ENCODE measurements at regions not wholly inside any gene's neighbourhood (a gene's known extent, or its start where the extent isn't known, plus 50 kb on each side); places are given as distances from the start of the nearest gene placed in this dataset.
A peak's percentile ranks its signal among the peaks of the same experiment; 100 is the strongest.

DNA sequence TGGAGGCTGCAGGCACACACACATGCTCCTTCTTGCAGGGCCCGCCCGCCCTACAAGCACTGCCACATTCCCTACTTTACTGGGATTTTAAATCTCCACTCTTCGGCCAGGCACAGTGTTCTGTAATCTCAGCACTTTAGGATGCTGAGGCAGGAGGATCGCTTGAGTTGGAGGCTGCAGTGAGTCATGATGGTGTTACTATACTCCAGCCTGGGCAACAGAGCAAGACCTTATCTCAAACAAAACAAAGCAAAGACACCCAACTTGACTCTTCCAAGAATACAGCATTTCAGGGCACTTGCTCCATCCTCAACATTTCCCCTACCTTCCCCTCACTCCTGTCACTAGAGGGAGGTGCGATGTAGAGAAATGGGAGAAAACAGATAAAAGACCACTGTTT is 194.0 kb downstream of the MYLK4 start:
- Mint-ChIP-seq H3K9me3 (no peaks in the 10 kb centered on the region), H3K27me3 (peaks cover 51% of the 10 kb centered on the region), H3K36me3 (ENCODE audit: low read depth) (no peaks in the 10 kb centered on the region), H3K4me3 (no peak overlapping the region), H3K4me1 (ENCODE audit: low read depth) (no peaks in the 10 kb centered on the region), H3K27ac (no peak overlapping the region)

DNA sequence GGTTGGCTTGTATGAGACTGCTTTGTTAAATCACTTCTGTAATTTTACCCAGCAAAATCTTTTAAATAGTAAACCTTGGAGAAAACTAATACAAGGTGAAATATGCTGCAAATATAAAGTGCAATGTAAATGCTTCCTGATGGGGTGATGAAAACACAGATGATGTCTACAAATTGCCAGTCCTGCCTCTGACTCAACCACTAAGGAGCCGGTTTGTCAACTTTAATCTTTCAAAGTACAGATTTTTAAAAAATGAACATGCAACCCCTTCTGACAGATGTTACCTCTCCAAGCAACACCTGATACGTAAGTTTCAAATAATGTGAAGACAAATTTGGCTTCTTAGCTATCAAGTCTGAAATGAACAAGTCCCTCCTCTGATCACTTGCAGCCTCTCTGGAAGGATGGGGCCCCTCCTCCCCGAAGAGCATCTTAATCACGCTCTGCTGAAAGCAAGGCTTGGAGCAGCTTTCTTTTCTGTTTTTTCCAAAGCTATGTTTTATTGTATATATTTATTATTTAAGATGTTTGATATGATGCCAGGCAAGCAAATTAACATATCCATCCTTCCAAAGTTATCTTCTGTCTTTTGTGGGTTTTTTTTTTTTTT is 196.0 kb downstream of the MYLK4 start:
- no peaks in the 10 kb centered on the region for H3K9me3 Mint-ChIP-seq
- no peaks in the 10 kb centered on the region for H3K4me1 Mint-ChIP-seq (ENCODE audit: low read depth)
- no peak overlapping the region for H3K4me3 Mint-ChIP-seq
- no peaks in the 10 kb centered on the region for H3K36me3 Mint-ChIP-seq (ENCODE audit: low read depth)
- H3K27ac Mint-ChIP-seq = no peak overlapping the region
- peaks cover 51% of the 10 kb centered on the region for H3K27me3 Mint-ChIP-seq

DNA sequence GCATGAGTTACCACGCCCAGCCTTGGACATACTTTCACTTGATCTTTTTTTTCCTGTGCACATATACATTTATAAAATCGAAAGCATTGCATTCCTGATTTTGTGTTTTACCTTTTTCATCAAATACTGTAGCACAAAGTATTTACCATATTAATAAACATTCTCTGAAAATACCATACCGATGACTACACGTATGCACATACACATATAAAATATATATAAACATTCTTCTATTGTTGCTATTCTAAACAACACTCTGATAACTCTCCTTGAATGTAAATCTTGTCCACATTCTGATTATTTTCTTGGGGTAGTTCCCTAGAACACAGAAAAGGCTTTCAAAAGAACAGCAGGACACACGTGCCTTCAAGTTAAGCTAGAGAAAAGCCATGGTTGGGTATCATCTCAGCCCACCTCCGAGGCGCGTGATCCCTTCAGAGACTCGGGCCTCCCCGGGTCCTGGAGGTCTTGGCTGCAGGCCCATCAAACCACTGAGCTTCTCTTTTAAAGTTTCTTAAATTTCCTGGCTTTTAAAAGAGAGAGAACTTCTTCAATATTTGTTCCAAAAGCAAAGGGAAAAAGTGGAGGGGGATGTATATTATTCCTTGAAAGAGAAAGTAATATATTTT is 198.1 kb downstream of the MYLK4 start:
- H3K4me3 Mint-ChIP-seq = no peak overlapping the region
- peaks cover 57% of the 10 kb centered on the region for H3K27me3 Mint-ChIP-seq
- no peaks in the 10 kb centered on the region for H3K4me1 Mint-ChIP-seq (ENCODE audit: low read depth)
- H3K27ac Mint-ChIP-seq = no peak overlapping the region
- no peaks in the 10 kb centered on the region for H3K9me3 Mint-ChIP-seq
- no peaks in the 10 kb centered on the region for H3K36me3 Mint-ChIP-seq (ENCODE audit: low read depth)

DNA sequence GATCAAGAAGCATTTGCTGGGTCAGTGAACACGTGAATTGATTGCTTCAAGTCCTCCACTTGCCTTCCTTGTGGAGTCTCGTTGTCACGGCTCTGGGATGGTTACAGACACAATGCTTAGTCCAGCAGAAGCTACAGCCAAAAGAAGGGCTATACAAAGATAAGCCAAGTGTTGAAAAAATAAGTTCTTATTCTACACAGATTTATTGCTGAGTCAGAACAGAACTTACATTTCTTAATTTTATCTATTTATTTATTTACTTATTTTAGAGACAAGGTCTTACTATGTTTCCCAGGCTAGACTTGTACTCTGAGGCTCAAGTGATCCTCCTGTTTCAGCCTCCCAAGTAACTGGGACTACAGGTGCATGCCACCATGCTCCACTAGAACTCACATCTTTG is 199.0 kb downstream of the MYLK4 start:
- Mint-ChIP-seq H3K4me1 (ENCODE audit: low read depth) (no peaks in the 10 kb centered on the region), H3K27me3 (peaks cover 64% of the 10 kb centered on the region), H3K9me3 (no peaks in the 10 kb centered on the region), H3K36me3 (ENCODE audit: low read depth) (no peaks in the 10 kb centered on the region), H3K4me3 (no peak overlapping the region), H3K27ac (no peak overlapping the region)

DNA sequence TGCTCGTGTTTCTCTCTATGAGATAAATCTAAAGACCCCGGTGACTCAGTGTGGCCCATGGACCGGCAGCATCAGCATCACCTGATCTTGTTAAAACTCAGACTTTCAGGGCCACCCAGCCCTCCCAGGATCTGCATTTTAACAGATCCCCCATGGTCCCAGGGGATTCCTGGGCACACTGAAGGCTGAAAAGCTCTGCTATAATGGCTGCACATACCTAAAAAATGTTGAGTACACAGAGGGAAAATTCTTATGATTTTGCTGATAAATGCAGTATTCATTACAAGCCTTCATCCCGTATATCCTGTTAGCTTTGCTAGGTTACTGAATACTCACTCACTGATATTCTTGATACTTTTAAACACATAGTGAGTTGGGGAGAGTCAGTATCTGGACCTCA is 200.5 kb downstream of the MYLK4 start:
- H3K4me1 Mint-ChIP-seq (ENCODE audit: low read depth) = no peaks in the 10 kb centered on the region
- H3K27ac Mint-ChIP-seq = no peak overlapping the region
- no peak overlapping the region for H3K4me3 Mint-ChIP-seq
- no peaks in the 10 kb centered on the region for H3K9me3 Mint-ChIP-seq
- H3K27me3 Mint-ChIP-seq = peaks cover 70% of the 10 kb centered on the region
- no peaks in the 10 kb centered on the region for H3K36me3 Mint-ChIP-seq (ENCODE audit: low read depth)

DNA sequence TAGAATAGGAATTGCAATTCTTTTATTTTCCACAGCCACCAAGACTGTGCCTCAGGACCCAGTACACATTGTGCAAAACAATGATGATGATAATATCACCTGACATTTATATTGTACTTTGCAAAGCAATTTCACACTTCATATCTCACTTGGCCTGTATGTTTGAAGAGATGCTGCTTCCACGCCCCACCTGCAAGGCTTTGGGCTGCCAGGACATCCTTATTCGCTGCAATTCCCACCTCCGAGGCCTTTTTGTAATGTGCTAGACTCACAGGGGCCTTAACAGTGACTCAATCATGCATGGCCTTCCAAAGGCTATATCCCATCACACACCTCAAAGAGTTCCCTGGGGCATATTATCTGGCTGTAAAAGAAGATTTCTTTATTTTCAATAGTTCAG is 200.9 kb downstream of the MYLK4 start:
- Mint-ChIP-seq H3K4me3 (no peak overlapping the region), H3K9me3 (no peaks in the 10 kb centered on the region), H3K4me1 (ENCODE audit: low read depth) (no peaks in the 10 kb centered on the region), H3K27ac (no peak overlapping the region), H3K36me3 (ENCODE audit: low read depth) (no peaks in the 10 kb centered on the region), H3K27me3 (peaks cover 68% of the 10 kb centered on the region)

DNA sequence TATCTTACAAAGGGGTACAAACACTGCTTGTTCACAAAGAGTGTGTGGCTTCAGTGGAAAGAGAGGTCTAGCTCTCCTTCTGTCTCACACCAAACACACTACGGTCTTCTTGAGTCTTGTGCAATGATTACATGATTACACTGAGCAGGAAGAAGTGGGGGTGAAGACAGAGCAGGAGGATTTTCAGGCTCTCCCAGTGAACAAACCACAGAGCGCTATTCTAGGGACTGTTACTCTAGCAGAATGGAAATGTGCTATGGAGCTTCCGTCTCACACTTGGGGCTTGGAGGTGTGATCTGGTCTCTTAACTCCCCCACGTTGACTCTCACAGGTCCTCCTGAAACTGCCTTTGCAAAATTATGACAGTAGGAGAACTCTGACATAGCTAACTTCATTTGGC is 203.4 kb downstream of the MYLK4 start:
- Mint-ChIP-seq H3K27ac (no peak overlapping the region), H3K9me3 (no peaks in the 10 kb centered on the region), H3K4me3 (no peak overlapping the region), H3K36me3 (ENCODE audit: low read depth) (no peaks in the 10 kb centered on the region), H3K4me1 (ENCODE audit: low read depth) (peaks cover 13% of the 10 kb centered on the region), H3K27me3 (peaks cover 73% of the 10 kb centered on the region)

DNA sequence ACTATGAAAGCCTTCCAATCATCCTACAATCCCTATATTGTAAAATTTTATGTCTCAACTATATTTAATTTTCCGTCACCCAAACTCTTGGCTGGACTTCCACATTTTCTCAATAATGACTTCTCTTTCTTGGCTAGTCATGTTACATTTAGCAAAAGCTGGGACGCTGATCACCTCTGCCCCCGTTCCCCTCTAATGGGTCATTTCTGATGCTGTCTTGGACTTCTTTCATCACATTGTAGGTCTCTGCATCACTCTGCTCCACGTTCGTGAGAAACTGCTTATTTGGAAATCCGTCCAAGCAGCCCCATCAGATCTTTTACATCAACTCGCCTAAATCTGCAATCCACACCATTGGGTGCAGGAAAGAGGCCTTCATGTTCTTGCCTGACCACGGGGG is 203.8 kb downstream of the MYLK4 start:
- Mint-ChIP-seq H3K4me1 (ENCODE audit: low read depth) (peaks cover 17% of the 10 kb centered on the region), H3K27ac (no peak overlapping the region), H3K9me3 (no peaks in the 10 kb centered on the region), H3K36me3 (ENCODE audit: low read depth) (no peaks in the 10 kb centered on the region), H3K4me3 (no peak overlapping the region), H3K27me3 (peaks cover 75% of the 10 kb centered on the region)

DNA sequence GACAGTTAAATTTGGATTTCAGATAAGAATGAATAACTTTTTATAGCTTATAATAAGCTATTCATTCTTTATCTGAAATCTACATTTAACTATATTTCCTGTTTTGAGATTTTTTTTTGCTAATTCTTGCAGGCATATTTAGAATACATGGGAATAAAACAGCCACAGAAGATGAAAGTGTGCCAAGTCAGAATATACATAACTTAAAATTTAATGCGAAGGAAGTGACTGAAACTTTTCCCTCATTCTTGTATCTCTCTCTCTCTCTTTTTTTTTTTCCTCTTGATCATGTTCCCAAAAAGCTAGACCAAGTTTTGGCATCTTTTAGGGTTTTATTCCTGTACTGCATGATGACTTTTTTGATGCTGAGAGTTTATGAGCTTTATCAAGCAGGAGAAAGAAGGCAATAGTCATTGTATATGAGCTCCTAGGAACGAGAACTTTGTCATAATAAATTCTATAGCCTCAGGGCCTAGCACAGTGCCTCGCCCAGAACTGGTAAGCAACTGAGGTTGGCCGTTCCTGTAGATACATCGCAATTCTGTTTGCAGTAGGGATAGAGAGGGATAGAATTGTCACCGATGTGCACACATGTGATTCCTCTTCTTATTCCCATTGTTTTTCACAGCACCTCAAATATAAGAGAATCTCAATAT is 205.2 kb downstream of the MYLK4 start:
- Mint-ChIP-seq H3K4me3 (no peak overlapping the region), H3K27me3 (peaks cover 74% of the 10 kb centered on the region), H3K4me1 (ENCODE audit: low read depth) (peaks cover 17% of the 10 kb centered on the region), H3K9me3 (no peaks in the 10 kb centered on the region), H3K27ac (no peak overlapping the region), H3K36me3 (ENCODE audit: low read depth) (no peaks in the 10 kb centered on the region)

DNA sequence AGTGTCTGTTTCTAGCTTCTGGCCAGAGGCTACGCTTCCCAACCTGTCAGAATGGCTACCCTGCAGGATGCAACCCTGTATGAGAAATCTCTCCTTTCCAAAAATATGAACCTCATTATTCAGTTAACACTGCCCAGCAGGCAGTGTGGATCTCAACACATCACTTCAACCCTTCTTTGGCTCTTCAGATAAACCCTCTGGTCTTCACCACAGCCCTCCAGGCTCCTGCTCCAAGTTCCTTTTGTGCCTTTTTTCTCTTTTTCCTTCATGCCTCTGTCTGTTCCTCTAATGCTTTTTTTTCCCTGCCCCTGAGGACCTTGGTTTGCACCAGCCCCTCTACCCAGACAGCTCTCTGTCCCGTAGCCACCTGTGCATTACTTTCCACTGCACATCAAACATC is 207.4 kb downstream of the MYLK4 start:
- Mint-ChIP-seq H3K9me3 (no peaks in the 10 kb centered on the region), H3K36me3 (ENCODE audit: low read depth) (no peaks in the 10 kb centered on the region), H3K27ac (peak overlapping the region; percentile 43), H3K4me1 (ENCODE audit: low read depth) (peaks cover 17% of the 10 kb centered on the region), H3K4me3 (peak overlapping the region; percentile 7), H3K27me3 (peaks cover 72% of the 10 kb centered on the region)

DNA sequence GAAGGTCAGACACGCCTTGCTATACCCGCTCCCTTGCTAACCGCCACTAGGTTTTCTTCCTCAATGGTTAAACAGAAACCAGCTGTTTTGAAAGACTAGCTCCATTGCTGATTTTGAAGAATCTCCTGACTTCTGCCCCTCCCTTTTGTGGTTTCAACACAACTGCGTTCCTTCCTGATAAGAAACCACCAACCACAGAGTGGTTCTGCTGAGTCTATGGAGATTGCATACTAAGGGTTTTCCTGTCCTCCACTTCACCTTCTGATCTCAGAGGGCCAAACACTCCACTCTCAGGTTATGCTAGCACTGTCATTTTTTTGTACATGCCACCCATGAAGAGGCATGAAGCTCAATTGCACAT is 207.9 kb downstream of the MYLK4 start:
- Mint-ChIP-seq H3K27me3 (peaks cover 72% of the 10 kb centered on the region), H3K9me3 (no peaks in the 10 kb centered on the region), H3K4me1 (ENCODE audit: low read depth) (peaks cover 17% of the 10 kb centered on the region), H3K36me3 (ENCODE audit: low read depth) (no peaks in the 10 kb centered on the region), H3K4me3 (peak overlapping the region; percentile 44), H3K27ac (peak overlapping the region; percentile 82)

DNA sequence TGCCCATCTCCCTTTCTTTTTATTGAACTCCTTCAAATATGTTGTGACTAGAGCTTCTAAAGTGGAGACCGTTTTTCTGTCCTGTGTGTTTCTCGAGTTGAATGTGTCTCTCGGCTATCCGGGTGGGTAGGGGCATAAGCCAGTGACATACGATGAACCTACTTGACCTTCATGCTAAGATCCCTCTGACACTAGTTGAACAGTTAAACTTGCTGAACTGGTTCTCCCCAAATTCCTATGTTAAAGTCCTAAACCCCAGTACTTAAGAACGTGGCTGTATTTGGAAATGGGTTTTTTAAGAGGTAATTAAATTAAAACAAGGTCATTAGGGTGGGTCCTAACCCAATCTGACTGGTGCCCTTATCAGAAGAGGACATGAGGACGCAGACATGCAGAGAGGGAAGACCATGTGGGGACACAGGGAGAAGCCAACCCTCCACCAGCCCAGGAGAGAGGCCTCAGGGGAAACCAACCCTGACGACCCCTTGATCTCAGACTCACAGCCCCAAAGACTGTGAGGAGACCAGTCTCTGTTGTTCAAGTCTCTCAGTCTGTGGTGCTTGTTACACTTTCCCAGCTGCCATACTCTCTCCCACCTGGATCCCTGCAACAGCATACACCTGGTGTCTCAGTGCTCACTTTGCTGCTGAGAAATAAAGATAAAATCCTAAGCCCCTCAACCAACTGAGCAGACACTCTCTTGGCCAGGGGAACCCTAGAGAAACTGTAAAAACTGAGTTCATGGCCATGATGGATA is 208.4 kb downstream of the MYLK4 start:
- no peaks in the 10 kb centered on the region for H3K9me3 Mint-ChIP-seq
- H3K36me3 Mint-ChIP-seq (ENCODE audit: low read depth) = no peaks in the 10 kb centered on the region
- peaks cover 17% of the 10 kb centered on the region for H3K4me1 Mint-ChIP-seq (ENCODE audit: low read depth)
- H3K4me3 Mint-ChIP-seq = peak overlapping the region; percentile 44
- H3K27ac Mint-ChIP-seq = no peak overlapping the region
- peaks cover 74% of the 10 kb centered on the region for H3K27me3 Mint-ChIP-seq

DNA sequence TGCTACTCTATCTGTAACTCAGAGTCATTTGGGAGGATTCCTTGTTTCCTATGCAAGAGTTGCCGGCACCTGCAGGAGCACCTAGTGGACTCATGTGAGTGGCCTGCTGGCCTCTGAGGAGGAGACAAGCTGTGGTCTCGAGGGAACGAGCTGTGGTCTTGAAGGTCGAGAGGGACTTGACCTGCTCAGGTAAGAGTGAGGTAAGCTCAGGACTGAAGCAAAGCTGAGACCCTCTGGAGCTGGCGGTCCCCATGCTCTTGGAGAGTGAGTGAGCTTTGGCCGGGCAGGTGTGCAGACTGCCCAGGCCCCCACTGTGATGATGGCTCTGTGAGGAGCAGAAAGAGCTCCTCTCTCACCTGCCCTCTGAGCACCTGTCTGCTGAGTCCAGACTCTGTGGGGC is 214.3 kb downstream of the MYLK4 start:
- Mint-ChIP-seq H3K27ac (no peak overlapping the region), H3K36me3 (ENCODE audit: low read depth) (no peaks in the 10 kb centered on the region), H3K4me1 (ENCODE audit: low read depth) (no peaks in the 10 kb centered on the region), H3K9me3 (peaks cover 4% of the 10 kb centered on the region), H3K27me3 (peaks cover 79% of the 10 kb centered on the region), H3K4me3 (no peak overlapping the region)

DNA sequence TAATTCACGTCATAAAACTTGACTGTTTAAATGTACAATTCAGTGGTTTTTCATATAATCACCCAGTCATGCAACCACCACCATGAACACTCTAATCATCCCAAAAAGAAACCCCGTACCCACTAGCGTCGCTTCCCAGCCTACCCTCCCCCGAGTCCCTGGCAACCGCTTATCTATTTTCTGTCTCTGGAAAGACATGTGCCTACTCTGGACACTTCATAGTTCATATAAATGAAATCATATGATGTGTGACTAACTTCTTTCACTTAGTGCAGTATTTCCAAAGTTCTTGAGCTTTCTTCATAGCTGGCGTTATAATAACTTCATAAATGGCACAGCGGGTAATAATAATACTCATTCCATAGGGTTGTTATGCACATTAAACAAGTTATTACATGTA is 215.2 kb downstream of the MYLK4 start:
- H3K27ac Mint-ChIP-seq = no peak overlapping the region
- H3K27me3 Mint-ChIP-seq = peaks cover 81% of the 10 kb centered on the region
- H3K4me3 Mint-ChIP-seq = no peak overlapping the region
- H3K4me1 Mint-ChIP-seq (ENCODE audit: low read depth) = no peaks in the 10 kb centered on the region
- H3K9me3 Mint-ChIP-seq = peaks cover 4% of the 10 kb centered on the region
- no peaks in the 10 kb centered on the region for H3K36me3 Mint-ChIP-seq (ENCODE audit: low read depth)

DNA sequence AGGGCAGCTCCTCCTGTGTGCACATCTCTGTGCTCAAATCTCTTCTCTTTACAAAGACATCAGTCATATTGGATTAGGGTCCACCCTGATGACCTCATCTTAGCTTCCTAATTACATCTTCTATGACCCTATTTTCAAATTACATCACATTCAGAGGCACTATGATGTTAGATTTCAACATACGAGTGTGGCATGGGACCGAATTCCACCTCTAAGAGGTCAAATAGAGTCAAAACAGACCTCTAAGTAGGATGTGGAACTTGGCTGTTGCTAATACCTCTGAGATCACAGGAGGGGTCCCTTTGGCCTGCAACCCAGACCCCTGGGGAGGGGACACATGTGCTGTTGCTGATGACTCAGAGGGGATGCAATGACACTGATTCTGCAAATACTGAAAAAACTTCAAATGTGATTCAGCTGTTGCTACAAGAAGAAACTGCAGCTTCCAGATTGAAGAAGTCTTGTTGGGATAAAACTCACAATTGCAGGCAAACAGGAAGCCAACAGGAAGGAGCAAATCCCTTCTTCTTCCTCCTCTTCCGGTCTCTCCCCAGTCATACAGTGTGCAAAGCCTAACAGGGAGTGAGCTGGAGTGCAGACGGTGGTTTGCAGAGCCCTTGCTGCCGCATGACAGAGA is 216.2 kb downstream of the MYLK4 start:
- Mint-ChIP-seq H3K27ac (no peak overlapping the region), H3K4me1 (ENCODE audit: low read depth) (no peaks in the 10 kb centered on the region), H3K9me3 (peaks cover 4% of the 10 kb centered on the region), H3K27me3 (peaks cover 83% of the 10 kb centered on the region), H3K36me3 (ENCODE audit: low read depth) (no peaks in the 10 kb centered on the region), H3K4me3 (no peak overlapping the region)
